ENCODE measurements at regions not wholly inside any gene's neighbourhood (a gene's known extent, or its start where the extent isn't known, plus 50 kb on each side); places are given as distances from the start of the nearest gene placed in this dataset.

- no peak for DNase-seq (ENCODE audit: low read depth)
These were observed 66.8 kb upstream of the RFC3 start for GRCh38 chr13:33751151-33751550.

GRCh38 chr13:33752094-33752493 is 65.9 kb upstream of the RFC3 start:
- no peak for DNase-seq (ENCODE audit: low read depth)

- DNase-seq (ENCODE audit: low read depth): no peak
These were observed 65.4 kb upstream of the RFC3 start for GRCh38 chr13:33752597-33752996.

GRCh38 chr13:33756929-33757328 is 61.0 kb upstream of the RFC3 start:
- no peak for DNase-seq (ENCODE audit: low read depth)

GRCh38 chr13:33757713-33758112 is 60.2 kb upstream of the RFC3 start:
- DNase-seq (ENCODE audit: low read depth): no peak

- no peak for DNase-seq (ENCODE audit: low read depth)
These were observed 59.8 kb upstream of the RFC3 start for GRCh38 chr13:33758113-33758512.

- DNase-seq (ENCODE audit: low read depth): no peak
These were observed 56.2 kb upstream of the RFC3 start for GRCh38 chr13:33761740-33762139.

- DNase-seq (ENCODE audit: low read depth): no peak
These were observed 54.9 kb upstream of the RFC3 start for GRCh38 chr13:33763021-33763420.

- no peak for DNase-seq (ENCODE audit: low read depth)
These were observed 53.2 kb upstream of the RFC3 start for GRCh38 chr13:33764716-33765115.

GRCh38 chr13:33766329-33767123 is 51.4 kb upstream of the RFC3 start:
- no peak for DNase-seq (ENCODE audit: low read depth)

GRCh38 chr13:33767140-33767539 is 50.8 kb upstream of the RFC3 start:
- no peak for DNase-seq (ENCODE audit: low read depth)

Measured in stimulated activated CD8-positive, alpha-beta memory T cell treated with anti-CD3 and anti-CD28 coated beads, Interleukin-12 subunit alpha, Interleukin-12 subunit beta, amount 100 ng/mL, for 4 hours (primary cell).